ENCODE measurements at regions not wholly inside any gene's neighbourhood (a gene's known extent, or its start where the extent isn't known, plus 50 kb on each side); places are given as distances from the start of the nearest gene placed in this dataset.

DNA sequence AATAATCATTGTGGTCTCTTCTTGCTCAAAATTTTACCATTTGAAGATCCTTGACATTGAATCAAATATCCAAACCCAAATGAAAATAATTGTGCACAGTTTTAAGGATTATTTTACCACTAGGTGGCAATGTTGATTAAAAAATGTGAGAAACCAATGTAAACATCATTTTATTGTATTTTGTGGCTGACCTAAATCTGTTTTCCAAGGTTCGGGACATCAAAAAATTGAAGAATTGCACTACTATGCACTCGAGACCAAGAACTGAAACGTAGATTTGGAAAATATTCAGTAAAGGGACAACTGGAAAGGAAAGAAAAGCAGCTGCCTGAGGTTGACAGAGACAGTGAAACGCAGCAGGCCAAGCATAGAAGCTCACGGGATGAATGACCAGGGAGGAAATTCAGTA, 259.3 kb downstream of the SNX13 start:
- no peak for DNase-seq
- peak overlapping the region in 1 of 2 experiments; percentile 65; a peak in 2 of 4 replicates for H3K27ac ChIP-seq (ENCODE audit: low read depth in 2 of 2, low read length in 1 of 2)
- 28% methylated on average over 5 of the region's 5 CpGs for WGBS (ENCODE audit: low lambda C conversion rate)
- H3K36me3 ChIP-seq (replicated peaks in 1 of 2; ENCODE audit: control insufficient read depth in 1 of 2, insufficient read depth in 2 of 2, low read length in 1 of 2): no peaks in the 10 kb centered on the region
- H2AFZ ChIP-seq (ENCODE audit: low read depth): no peak overlapping the region
- TF ChIP-seq MEF2A (IDR thresholded peaks at IDR 0.05; ENCODE audit: borderline replicate concordance, low read depth): no peak
- TF ChIP-seq, protein P1, sequence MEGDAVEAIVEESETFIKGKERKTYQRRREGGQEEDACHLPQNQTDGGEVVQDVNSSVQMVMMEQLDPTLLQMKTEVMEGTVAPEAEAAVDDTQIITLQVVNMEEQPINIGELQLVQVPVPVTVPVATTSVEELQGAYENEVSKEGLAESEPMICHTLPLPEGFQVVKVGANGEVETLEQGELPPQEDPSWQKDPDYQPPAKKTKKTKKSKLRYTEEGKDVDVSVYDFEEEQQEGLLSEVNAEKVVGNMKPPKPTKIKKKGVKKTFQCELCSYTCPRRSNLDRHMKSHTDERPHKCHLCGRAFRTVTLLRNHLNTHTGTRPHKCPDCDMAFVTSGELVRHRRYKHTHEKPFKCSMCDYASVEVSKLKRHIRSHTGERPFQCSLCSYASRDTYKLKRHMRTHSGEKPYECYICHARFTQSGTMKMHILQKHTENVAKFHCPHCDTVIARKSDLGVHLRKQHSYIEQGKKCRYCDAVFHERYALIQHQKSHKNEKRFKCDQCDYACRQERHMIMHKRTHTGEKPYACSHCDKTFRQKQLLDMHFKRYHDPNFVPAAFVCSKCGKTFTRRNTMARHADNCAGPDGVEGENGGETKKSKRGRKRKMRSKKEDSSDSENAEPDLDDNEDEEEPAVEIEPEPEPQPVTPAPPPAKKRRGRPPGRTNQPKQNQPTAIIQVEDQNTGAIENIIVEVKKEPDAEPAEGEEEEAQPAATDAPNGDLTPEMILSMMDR (IDR thresholded peaks at IDR 0.05): peak; percentile 58
- TF ChIP-seq RAD21 (IDR thresholded peaks at IDR 0.05; ENCODE audit: low read length): peak; percentile 51
- ChIA-PET POLR2A (no interaction called here), CTCF (interaction anchor here (0.6 to 4.4 kb wide), 13 partner anchors 9 to 694 kb away, joined by 3 to 18 read pairs (median 4); no protein-coding TSS in a partner anchor)
- H3K4me2 ChIP-seq: no peak overlapping the region
- no peak overlapping the region for H3K4me3 ChIP-seq (ENCODE audit: low read depth in 2 of 2, low read length in 1 of 2)
- H3K9me3 ChIP-seq: no peaks in the 10 kb centered on the region
- H3K79me2 ChIP-seq (ENCODE audit: insufficient read depth): no peaks in the 10 kb centered on the region
- peaks cover 0 to 22% of the 10 kb centered on the region in 2 experiments; a peak in 3 of 4 replicates for H3K4me1 ChIP-seq (ENCODE audit: control insufficient read depth in 1 of 2, insufficient read depth in 2 of 2, low read depth in 1 of 2, low read length in 1 of 2)
- no peaks in the 10 kb centered on the region for H3K9me2 ChIP-seq
- H3F3A ChIP-seq (replicated peaks; ENCODE audit: insufficient read depth): peaks cover 14% of the 10 kb centered on the region
- H3K9ac ChIP-seq: no peak overlapping the region
- H4K20me1 ChIP-seq (ENCODE audit: insufficient read depth): no peaks in the 10 kb centered on the region
- no peaks in the 10 kb centered on the region for H3K27me3 ChIP-seq (ENCODE audit: insufficient read depth)

DNA sequence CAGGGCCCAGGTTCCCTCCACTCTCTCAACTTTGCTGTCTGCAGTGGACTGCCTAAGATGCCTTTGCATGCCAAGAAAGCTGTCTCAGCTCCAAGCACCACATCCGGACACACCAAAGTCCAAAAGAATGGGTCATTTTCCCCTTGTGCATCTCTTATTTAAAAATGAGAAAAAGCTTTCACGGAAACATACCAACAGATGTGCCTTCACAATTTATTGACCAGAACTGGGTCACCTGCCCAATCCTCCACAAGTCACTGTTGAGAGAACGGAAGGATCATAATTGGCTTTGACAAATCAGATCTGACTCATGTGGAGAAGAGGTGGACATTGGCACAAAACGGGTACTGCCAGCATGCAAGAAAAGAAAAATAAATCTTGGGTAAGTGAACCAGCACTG, 258.3 kb downstream of the SNX13 start:
- no peak for DNase-seq
- Histone ChIP-seq H3K27me3 (ENCODE audit: insufficient read depth) (no peaks in the 10 kb centered on the region), H4K20me1 (ENCODE audit: insufficient read depth) (no peaks in the 10 kb centered on the region), H3F3A (replicated peaks; ENCODE audit: insufficient read depth) (peaks cover 14% of the 10 kb centered on the region), H3K36me3 (replicated peaks in 1 of 2; ENCODE audit: control insufficient read depth in 1 of 2, insufficient read depth in 2 of 2, low read length in 1 of 2) (no peaks in the 10 kb centered on the region), H3K9ac (no peak overlapping the region), H2AFZ (ENCODE audit: low read depth) (no peak overlapping the region), H3K79me2 (ENCODE audit: insufficient read depth) (no peaks in the 10 kb centered on the region), H3K4me2 (0 out of 2 replicates have a peak overlapping the region, but pooled peaks have one; percentile 21), H3K27ac (ENCODE audit: low read depth in 2 of 2, low read length in 1 of 2) (peak overlapping the region in 1 of 2 experiments; percentile 65; a peak in 2 of 4 replicates), H3K4me3 (ENCODE audit: low read depth in 2 of 2, low read length in 1 of 2) (no peak overlapping the region), H3K4me1 (ENCODE audit: control insufficient read depth in 1 of 2, insufficient read depth in 2 of 2, low read depth in 1 of 2, low read length in 1 of 2) (peaks cover 0 to 22% of the 10 kb centered on the region in 2 experiments; a peak in 3 of 4 replicates), H3K9me3 (no peaks in the 10 kb centered on the region), H3K9me2 (no peaks in the 10 kb centered on the region)
- TF ChIP-seq, protein P2, sequence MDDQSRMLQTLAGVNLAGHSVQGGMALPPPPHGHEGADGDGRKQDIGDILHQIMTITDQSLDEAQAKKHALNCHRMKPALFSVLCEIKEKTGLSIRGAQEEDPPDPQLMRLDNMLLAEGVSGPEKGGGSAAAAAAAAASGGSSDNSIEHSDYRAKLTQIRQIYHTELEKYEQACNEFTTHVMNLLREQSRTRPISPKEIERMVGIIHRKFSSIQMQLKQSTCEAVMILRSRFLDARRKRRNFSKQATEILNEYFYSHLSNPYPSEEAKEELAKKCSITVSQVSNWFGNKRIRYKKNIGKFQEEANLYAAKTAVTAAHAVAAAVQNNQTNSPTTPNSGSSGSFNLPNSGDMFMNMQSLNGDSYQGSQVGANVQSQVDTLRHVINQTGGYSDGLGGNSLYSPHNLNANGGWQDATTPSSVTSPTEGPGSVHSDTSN (IDR thresholded peaks at IDR 0.05): peak; percentile 53
- TF ChIP-seq NFIC (IDR thresholded peaks at IDR 0.05; ENCODE audit: borderline replicate concordance) (0 out of 2 replicates have a peak, but pooled peaks have one; percentile 26), RCOR1 (IDR thresholded peaks at IDR 0.05; ENCODE audit: low read length) (no peak), GABPA (IDR thresholded peaks at IDR 0.05; ENCODE audit: low read depth) (no peak)
- 30% methylated on average over 4 of the region's 4 CpGs for WGBS (ENCODE audit: low lambda C conversion rate)
- CTCF ChIA-PET: interaction anchor here (0.6 to 6.1 kb wide), 11 partner anchors 8 to 670 kb away, joined by 3 to 26 read pairs (median 8); no protein-coding TSS in a partner anchor
- POLR2A ChIA-PET: no interaction called here

DNA sequence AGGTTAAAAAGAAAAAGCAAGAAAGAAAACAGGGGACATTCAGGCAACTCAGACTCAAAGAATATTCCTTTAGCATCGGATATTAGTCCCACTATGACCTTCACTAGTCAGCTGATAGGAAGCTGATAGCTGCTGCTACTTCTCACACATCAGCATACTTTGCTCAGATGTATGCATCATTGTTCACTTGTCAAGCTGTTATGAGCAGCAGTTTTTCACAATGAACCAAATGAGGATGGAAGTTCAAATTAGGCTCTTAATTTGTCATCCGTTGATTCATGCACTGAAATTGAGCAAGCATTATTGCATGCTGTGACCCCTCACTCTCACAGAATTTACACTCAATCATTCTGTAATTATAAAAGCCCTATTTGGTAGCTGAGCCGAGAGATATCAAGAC, 257.7 kb downstream of the SNX13 start:
- Histone ChIP-seq H3K27ac (ENCODE audit: low read depth in 2 of 2, low read length in 1 of 2) (peak overlapping the region in 1 of 2 experiments; percentile 65; a peak in 2 of 4 replicates), H3K36me3 (replicated peaks in 1 of 2; ENCODE audit: control insufficient read depth in 1 of 2, insufficient read depth in 2 of 2, low read length in 1 of 2) (no peaks in the 10 kb centered on the region), H3K4me1 (ENCODE audit: control insufficient read depth in 1 of 2, insufficient read depth in 2 of 2, low read depth in 1 of 2, low read length in 1 of 2) (peaks cover 0 to 22% of the 10 kb centered on the region in 2 experiments; a peak in 3 of 4 replicates), H3K79me2 (ENCODE audit: insufficient read depth) (no peaks in the 10 kb centered on the region), H3F3A (replicated peaks; ENCODE audit: insufficient read depth) (peaks cover 8% of the 10 kb centered on the region), H3K9ac (no peak overlapping the region), H3K27me3 (ENCODE audit: insufficient read depth) (no peaks in the 10 kb centered on the region), H3K4me2 (no peak overlapping the region), H3K9me3 (no peaks in the 10 kb centered on the region), H3K4me3 (ENCODE audit: low read depth in 2 of 2, low read length in 1 of 2) (no peak overlapping the region), H2AFZ (ENCODE audit: low read depth) (no peak overlapping the region), H4K20me1 (ENCODE audit: insufficient read depth) (no peaks in the 10 kb centered on the region), H3K9me2 (no peaks in the 10 kb centered on the region)
- ChIA-PET POLR2A (no interaction called here), CTCF (interaction anchor here (1.0 to 6.1 kb wide), 6 partner anchors 11 to 670 kb away, joined by 3 to 26 read pairs (median 12); no protein-coding TSS in a partner anchor)
- no peak for DNase-seq
- TF ChIP-seq, protein P2 (IDR thresholded peaks at IDR 0.05): peak; percentile 46; the same call in 1 of the 2 replicates
- no peak for TF ChIP-seq RAD21 (IDR thresholded peaks at IDR 0.05; ENCODE audit: low read length)
- WGBS (ENCODE audit: low lambda C conversion rate): 26% methylated on average over 3 of the region's 3 CpGs

Data from SK-N-SH (cell line).